ENCODE measurements at regions not wholly inside any gene's neighbourhood (a gene's known extent, or its start where the extent isn't known, plus 50 kb on each side); places are given as distances from the start of the nearest gene placed in this dataset.

- TF ChIP-seq EZH2 (IDR thresholded peaks at IDR 0.05; ENCODE audit: borderline replicate concordance, low read length) (no peak), CTCF (conservative IDR thresholded peaks at IDR 0.05 in 1 of 2, IDR thresholded peaks at IDR 0.05 in 1 of 2; ENCODE audit: extremely low read depth in 1 of 2, insufficient read depth in 1 of 2, low read depth in 1 of 2, low read length in 2 of 2) (no peak)
Observed at GRCh38 chr6:40893021-40893420, 146.0 kb downstream of the UNC5CL start.

Data from mammary epithelial cell (primary cell).